ENCODE measurements at regions not wholly inside any gene's neighbourhood (a gene's known extent, or its start where the extent isn't known, plus 50 kb on each side); places are given as distances from the start of the nearest gene placed in this dataset.

GRCh38 chr14:87873741-87874140 is 119.2 kb downstream of the GALC start (continued):
- TF ChIP-seq ZNF142 (CRISPR knock-in tag; IDR thresholded peaks at IDR 0.05) = no peak
- no peak for TF ChIP-seq ZNF230 (CRISPR knock-in tag; IDR thresholded peaks at IDR 0.05)
- TF ChIP-seq ZNF256 (CRISPR knock-in tag; conservative IDR thresholded peaks at IDR 0.05) = no peak
- TF ChIP-seq MBNL3 (CRISPR knock-in tag; conservative IDR thresholded peaks at IDR 0.05) = no peak
- no peak for TF ChIP-seq NFIB (CRISPR knock-in tag; IDR thresholded peaks at IDR 0.05; ENCODE audit: borderline replicate concordance)
- TF ChIP-seq ZNF547 (CRISPR knock-in tag; IDR thresholded peaks at IDR 0.05) = no peak
- TF ChIP-seq SMARCC2 (IDR thresholded peaks at IDR 0.05) = no peak
- no peak for TF ChIP-seq ZNF460 (CRISPR knock-in tag; IDR thresholded peaks at IDR 0.05; ENCODE audit: borderline replicate concordance)
